Breast epithelium (tissue), 4 donors: ENCODE measurements at regions not wholly inside any gene's neighbourhood (a gene's known extent, or its start where the extent isn't known, plus 50 kb on each side); places are given as distances from the start of the nearest gene placed in this dataset.

Experiments used
- DNase-seq, 2 donors: peaks; one replicate each; pipeline ENCODE4 v3.0.0-alpha.2; 2019; ENCODE audit warnings: low spot score in 2 of 2
- H3K27ac ChIP-seq, 2 donors: fragments of 200-600 bp; sonication (generic) in 1 of 2; one replicate each; pipeline ENCODE4 v1.5.1; 2016 to 2019; ENCODE audit warnings: mild to moderate bottlenecking in 1 of 2
- H3K27me3 ChIP-seq, 2 donors: fragments of 200-600 bp; sonication (generic) in 1 of 2; one replicate each; pipeline versions ENCODE4 v1.5.1 to v1.6.0; 2017 to 2019; ENCODE audit warnings: control low read depth in 1 of 2, mild to moderate bottlenecking in 1 of 2
- H3K36me3 ChIP-seq: fragments of 200-600 bp; one replicate; pipeline ENCODE4 v1.5.1; 2019
- H3K4me1 ChIP-seq, 2 donors: fragments of 200-600 bp; sonication (generic); one replicate each; pipeline ENCODE4 v1.5.1; 2016 to 2019; ENCODE audit warnings: control low read depth in 1 of 2
- H3K4me3 ChIP-seq, 3 donors: fragments of 200-600 bp; sonication (generic); 1 replicate in 2 of 3; 2 replicates in 1 of 3; pipeline ENCODE4 v1.5.1; 2016 to 2019; ENCODE audit warnings: mild to moderate bottlenecking in 3 of 3, moderate library complexity in 2 of 3
- H3K9me3 ChIP-seq, 2 donors: fragments of 200-600 bp; sonication (generic) in 1 of 2; one replicate each; pipeline ENCODE4 v1.5.1; 2016 to 2019; ENCODE audit warnings: control low read depth in 1 of 2
- CTCF ChIP-seq, 3 donors: fragments of 450-650 bp; IDR thresholded peaks; one replicate each; pipeline ENCODE4 v1.5.1; 2016 to 2017; ENCODE audit warnings: antibody characterized with exemption in 3 of 3, mild to moderate bottlenecking in 3 of 3, moderate library complexity in 3 of 3
- POLR2A ChIP-seq: fragments of 450-650 bp; IDR thresholded peaks from one replicate; pipeline ENCODE4 v1.6.1; 2016; ENCODE audit warnings: antibody characterized with exemption, mild to moderate bottlenecking, moderate library complexity
- POLR2AphosphoS5 ChIP-seq, 3 donors: sonication (generic); formaldehyde crosslinking; IDR thresholded peaks; one replicate each; pipeline ENCODE4 v1.6.1; 2017; ENCODE audit warnings: antibody characterized with exemption in 3 of 3
- intact Hi-C: fragments of 100-400 bp; cut with DNase I; formaldehyde crosslinking; loops from one replicate; pipeline ENCODE4 v1.15.1; 2023; ENCODE audit warnings: low total_unique reads

- intact Hi-C loops = no loop called here
- DNase-seq = no peak
- TF ChIP-seq POLR2A = no peak
- no peak for TF ChIP-seq CTCF (IDR thresholded peaks at IDR 0.05)
- no peak for TF ChIP-seq POLR2AphosphoS5 (IDR thresholded peaks at IDR 0.05)
- Histone ChIP-seq H3K36me3 (no peaks in the 10 kb centered on the region), H3K4me3 (no peak overlapping the region), H3K27ac (no peak overlapping the region), H3K27me3 (peaks cover 0 to 42% of the 10 kb centered on the region in 2 donors), H3K4me1 (no peaks in the 10 kb centered on the region), H3K9me3 (no peaks in the 10 kb centered on the region)
Measured at GRCh38 chr14:99331811-99332210, 59.8 kb upstream of the BCL11B start.

DNA sequence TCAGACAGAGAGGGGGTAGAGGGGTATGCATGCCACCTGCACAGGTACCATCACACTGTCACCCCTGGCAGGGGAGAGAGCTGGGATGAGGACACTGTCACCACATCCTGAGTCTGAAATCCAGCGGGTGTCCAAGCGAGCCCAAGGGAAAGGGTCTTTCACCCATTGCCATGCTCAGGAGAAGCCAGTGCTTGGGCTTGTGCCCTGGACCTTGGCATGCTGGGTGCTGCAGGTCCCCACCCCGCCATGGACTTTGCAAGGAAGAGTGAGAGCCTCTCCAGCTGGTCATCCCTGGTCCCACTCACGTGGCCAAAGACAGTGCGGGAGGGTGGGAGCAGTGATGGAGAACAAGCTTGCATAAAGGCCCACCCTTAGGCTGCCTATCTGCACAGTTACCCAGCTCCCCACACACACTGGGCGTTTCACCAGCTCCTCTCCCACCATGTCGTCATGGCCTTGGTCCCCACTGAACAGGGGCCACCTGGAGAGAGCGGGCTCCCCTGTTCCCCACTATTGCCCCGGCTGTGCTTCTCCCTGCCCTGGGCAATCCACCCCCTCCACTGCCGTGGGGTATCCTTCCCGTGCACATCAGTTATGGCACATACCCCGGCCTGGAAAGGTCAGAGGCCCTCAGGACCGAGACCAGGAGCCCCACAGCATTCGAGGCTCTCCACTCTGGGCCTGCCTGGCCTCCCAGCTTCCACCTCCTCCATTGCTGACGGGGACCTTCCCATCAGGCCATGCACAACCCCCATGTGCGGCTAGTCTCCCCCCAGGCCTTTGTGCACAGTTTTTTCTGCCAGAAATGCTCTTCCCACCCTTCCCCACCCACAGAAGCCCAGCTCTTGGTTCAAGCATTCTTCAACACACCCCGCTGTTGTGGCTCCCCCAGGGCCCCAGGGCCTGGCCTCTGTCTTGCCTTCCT, 58.6 kb upstream of the BCL11B start:
- DNase-seq = no peak
- Histone ChIP-seq H3K9me3 (no peaks in the 10 kb centered on the region), H3K4me1 (no peaks in the 10 kb centered on the region), H3K36me3 (no peaks in the 10 kb centered on the region), H3K27me3 (peaks cover 0 to 50% of the 10 kb centered on the region in 2 donors), H3K27ac (no peak overlapping the region), H3K4me3 (no peak overlapping the region)
- intact Hi-C loops = no loop called here
- no peak for TF ChIP-seq CTCF (IDR thresholded peaks at IDR 0.05)
- TF ChIP-seq POLR2AphosphoS5 (IDR thresholded peaks at IDR 0.05) = no peak
- no peak for TF ChIP-seq POLR2A

- Histone ChIP-seq H3K4me1 (no peaks in the 10 kb centered on the region), H3K27ac (no peak overlapping the region), H3K36me3 (no peaks in the 10 kb centered on the region), H3K9me3 (no peaks in the 10 kb centered on the region), H3K27me3 (peaks cover 0 to 48% of the 10 kb centered on the region in 2 donors), H3K4me3 (no peak overlapping the region)
- TF ChIP-seq POLR2AphosphoS5 (IDR thresholded peaks at IDR 0.05) (no peak), CTCF (IDR thresholded peaks at IDR 0.05) (no peak), POLR2A (no peak)
- no peak for DNase-seq
- intact Hi-C loops = no loop called here
Measured at GRCh38 chr14:99329711-99330315, 57.8 kb upstream of the BCL11B start.

DNA sequence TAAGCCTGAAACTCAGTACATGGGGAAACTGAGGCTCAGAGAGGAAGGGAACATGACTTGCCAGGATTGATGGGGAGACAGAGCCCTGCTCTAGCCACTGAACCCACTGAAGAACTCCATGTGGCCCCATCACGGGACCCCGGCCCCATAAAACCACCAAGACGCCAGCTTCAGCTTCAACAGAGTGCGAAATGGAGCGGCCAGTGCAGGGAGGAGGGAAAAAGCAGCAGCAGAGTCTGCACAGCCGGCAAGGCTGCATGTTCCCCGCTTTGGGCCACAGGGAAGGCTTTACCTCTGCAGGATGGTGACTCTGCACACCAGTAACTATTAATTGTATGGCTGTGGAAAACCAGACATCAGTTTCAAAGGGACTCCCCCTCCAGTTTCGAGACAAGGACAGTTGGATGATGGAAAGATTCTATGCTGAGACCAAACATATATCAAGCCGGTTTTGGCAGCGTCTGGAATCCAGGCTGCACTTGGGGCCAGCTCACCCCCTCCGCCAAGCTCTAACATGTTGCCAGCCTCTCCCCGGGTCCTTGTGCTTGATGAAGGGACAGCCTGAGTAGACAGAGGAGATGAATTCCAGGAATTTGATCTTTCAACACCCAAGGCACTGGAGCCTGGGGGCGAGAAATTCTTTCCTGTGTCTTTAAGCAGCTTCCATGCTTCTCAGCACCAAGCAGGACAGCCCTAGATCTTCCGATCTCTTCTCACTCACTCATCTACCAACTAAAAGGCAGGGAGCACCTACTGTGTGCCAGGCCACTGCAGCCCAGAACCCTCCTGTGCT, 55.7 kb upstream of the BCL11B start:
- DNase-seq = peak in 1 of 2 donors; percentile 2
- TF ChIP-seq POLR2AphosphoS5 (IDR thresholded peaks at IDR 0.05) (no peak), CTCF (IDR thresholded peaks at IDR 0.05) (no peak), POLR2A (no peak)
- intact Hi-C loops = no loop called here

More for the DNA sequence above, 55.7 kb upstream of the BCL11B start:
- no peak overlapping the region for H3K27ac ChIP-seq
- no peaks in the 10 kb centered on the region for H3K36me3 ChIP-seq
- H3K4me1 ChIP-seq = no peaks in the 10 kb centered on the region
- H3K27me3 ChIP-seq = peaks cover 0 to 39% of the 10 kb centered on the region in 2 donors
- no peaks in the 10 kb centered on the region for H3K9me3 ChIP-seq
- no peak overlapping the region for H3K4me3 ChIP-seq
